Activated T-helper 1 cell treated with anti-CD3 and anti-CD28 coated beads, Interleukin-12 subunit alpha, Interleukin-12 subunit beta, Interleukin-2, Interleukin-4 antibody, amounts not matched to agents 30 ng/mL and 10 ng/mL and 1 ng/mL, durations not matched to agents 14 hours and 24 hours and 36 hours (primary cell): ENCODE measurements at regions not wholly inside any gene's neighbourhood (a gene's known extent, or its start where the extent isn't known, plus 50 kb on each side); places are given as distances from the start of the nearest gene placed in this dataset.

Experiments
- DNase-seq: peaks from one replicate; pipeline ENCODE4 v3.0.0; 2021; ENCODE audit warnings: low spot score
- H3K27ac Mint-ChIP-seq: one replicate; pipeline ENCODE4 v1.8.0; 2021; ENCODE audit warnings: mild to moderate bottlenecking, mixed read lengths
- H3K27me3 Mint-ChIP-seq: one replicate; pipeline ENCODE4 v1.8.0; 2022; ENCODE audit warnings: mild to moderate bottlenecking, moderate library complexity, mixed read lengths; ENCODE audit not compliant: insufficient read depth
- H3K36me3 Mint-ChIP-seq: one replicate; pipeline ENCODE4 v1.8.0; 2021; ENCODE audit warnings: low read depth, mixed read lengths
- H3K4me1 Mint-ChIP-seq: one replicate; pipeline ENCODE4 v1.8.0; 2021; ENCODE audit warnings: low read depth, mixed read lengths
- H3K4me3 Mint-ChIP-seq: one replicate; pipeline ENCODE4 v1.8.0; 2021; ENCODE audit warnings: mild to moderate bottlenecking, moderate library complexity, mixed read lengths
- H3K9me3 Mint-ChIP-seq: one replicate; pipeline ENCODE4 v1.8.0; 2021; ENCODE audit warnings: mixed read lengths
- intact Hi-C: fragments of 100-400 bp; cut with micrococcal nuclease; formaldehyde crosslinking; loops from one replicate; pipeline ENCODE4 v1.15.1; 2024

DNA sequence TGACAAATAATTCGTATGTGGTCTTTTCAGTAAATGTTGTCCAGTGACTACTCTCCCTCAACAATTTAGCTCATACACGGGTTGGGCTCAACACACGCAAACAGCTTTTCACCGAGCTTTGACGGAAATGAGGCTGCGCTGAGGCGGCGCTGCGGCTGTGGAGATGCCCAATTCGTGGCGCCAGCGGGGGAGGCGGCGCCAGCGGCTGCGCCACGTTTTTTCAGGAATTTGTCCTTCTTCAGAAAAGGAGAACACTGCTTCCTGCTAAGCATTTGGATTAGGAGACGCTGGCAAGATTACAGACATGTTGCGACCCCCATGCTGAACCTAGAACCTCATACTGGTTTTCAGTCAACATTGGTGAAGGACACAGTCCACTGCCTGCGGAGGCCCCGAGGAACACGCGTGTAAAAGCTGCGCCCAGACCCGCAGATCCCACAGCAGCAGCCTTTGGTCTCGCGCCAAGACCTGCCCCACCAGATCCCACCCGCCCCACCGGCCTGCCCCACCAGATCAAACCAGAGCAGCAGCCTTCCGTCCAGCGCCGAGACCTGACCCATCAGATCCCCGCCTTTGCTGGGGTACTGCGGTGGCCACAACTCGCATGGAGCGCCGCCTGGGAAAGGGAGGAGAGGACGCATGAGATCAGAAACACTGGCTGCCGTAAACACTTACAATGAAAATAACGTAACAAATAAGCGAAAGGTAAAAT lies 173.8 kb downstream of the TMEM18 start:
- no peak overlapping the region for H3K4me3 Mint-ChIP-seq
- H3K9me3 Mint-ChIP-seq, result no peaks in the 10 kb centered on the region
- no peak overlapping the region for H3K27ac Mint-ChIP-seq
- intact Hi-C loops, result no loop called here
- H3K27me3 Mint-ChIP-seq, result peaks cover 4% of the 10 kb centered on the region
- H3K36me3 Mint-ChIP-seq, result no peaks in the 10 kb centered on the region
- no peaks in the 10 kb centered on the region for H3K4me1 Mint-ChIP-seq
- DNase-seq, result no peak

DNA sequence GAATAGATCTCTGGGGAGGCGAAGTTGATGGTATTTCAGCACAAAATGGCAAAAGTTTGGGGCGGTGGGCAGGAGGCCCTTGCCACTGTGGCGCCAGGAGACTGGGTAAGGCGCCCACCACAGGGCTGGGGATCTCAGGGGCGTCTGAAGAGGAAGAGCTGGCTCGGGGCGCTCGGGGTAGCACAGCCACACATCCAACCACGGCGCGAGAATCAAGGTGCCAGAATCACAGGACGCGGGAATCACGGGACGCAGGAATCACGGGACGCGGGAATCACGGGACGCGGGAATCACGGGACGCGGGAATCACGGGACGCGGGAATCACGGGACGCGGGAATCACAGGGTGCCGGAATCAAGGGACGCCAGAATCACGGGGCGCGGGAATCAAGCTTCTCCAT lies 174.4 kb downstream of the TMEM18 start:
- Mint-ChIP-seq H3K4me1 (no peaks in the 10 kb centered on the region), H3K27me3 (peaks cover 4% of the 10 kb centered on the region), H3K27ac (no peak overlapping the region), H3K36me3 (no peaks in the 10 kb centered on the region), H3K9me3 (no peaks in the 10 kb centered on the region), H3K4me3 (no peak overlapping the region)
- no peak for DNase-seq
- intact Hi-C loops, result no loop called here

DNA sequence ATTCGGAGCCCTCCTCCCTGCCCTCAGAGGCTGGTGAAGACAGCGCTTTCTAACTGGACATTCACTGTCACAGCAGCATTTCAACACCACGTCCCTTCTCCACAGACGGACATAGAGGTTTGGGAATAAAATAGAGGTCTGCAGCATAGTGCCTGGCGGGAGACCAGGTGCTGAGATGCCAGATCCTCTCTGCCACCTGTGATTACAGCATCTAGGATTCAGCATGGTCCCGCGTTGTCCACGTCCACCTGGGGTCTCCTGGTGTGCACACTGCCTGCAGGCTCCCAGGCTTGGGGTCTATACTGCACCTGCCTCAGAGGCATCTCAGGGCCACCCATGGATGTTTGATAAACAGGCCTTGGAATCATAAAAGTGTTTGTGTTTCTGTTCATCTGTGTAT lies 175.5 kb downstream of the TMEM18 start:
- H3K4me1 Mint-ChIP-seq, result no peaks in the 10 kb centered on the region
- DNase-seq, result no peak
- H3K9me3 Mint-ChIP-seq, result no peaks in the 10 kb centered on the region
- peaks cover 6% of the 10 kb centered on the region for H3K27me3 Mint-ChIP-seq
- no peak overlapping the region for H3K4me3 Mint-ChIP-seq
- no peaks in the 10 kb centered on the region for H3K36me3 Mint-ChIP-seq
- H3K27ac Mint-ChIP-seq, result no peak overlapping the region
- intact Hi-C loops, result no loop called here

DNA sequence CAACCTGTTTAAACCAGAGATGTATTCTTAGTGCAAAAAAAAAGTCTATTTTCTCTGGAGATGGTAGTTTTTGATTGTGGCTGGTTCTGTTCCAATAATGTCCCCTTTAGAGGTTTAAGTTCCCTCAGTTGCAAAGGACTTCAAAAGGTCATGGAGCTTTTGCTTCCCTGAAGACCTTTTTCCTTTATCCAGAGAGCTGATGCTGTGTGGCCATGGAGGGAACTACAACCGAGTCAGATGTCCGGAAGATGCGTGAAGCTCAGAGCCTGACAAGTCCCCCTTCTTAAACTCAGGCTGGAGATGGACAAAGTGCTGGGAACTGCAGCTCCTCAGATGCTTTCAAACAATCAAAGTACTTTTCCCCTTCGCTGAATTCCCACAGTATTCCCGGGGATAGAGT lies 176.1 kb downstream of the TMEM18 start:
- intact Hi-C loops, result no loop called here
- peaks cover 6% of the 10 kb centered on the region for H3K27me3 Mint-ChIP-seq
- no peaks in the 10 kb centered on the region for H3K9me3 Mint-ChIP-seq
- H3K4me1 Mint-ChIP-seq, result no peaks in the 10 kb centered on the region
- H3K36me3 Mint-ChIP-seq, result no peaks in the 10 kb centered on the region
- no peak overlapping the region for H3K4me3 Mint-ChIP-seq
- no peak for DNase-seq
- no peak overlapping the region for H3K27ac Mint-ChIP-seq

DNA sequence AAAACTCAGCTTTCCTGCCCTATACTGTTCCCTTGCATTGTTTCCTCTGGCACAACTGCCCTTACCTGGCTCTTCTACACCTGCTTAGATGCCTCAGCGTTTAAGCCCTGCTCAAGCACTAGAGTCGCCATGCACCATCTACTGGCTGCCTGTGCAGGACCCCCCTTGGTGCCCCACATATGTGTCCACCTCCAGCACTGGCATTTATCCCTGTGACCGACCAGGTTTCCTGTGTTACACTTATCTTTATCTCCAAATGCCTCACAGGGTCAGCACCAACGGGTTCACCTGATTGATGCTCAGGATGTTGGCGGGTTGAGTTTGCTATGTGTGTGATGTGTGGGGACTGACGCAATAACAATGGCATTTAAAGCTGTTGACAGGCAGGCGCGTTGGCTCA lies 177.5 kb downstream of the TMEM18 start:
- no peaks in the 10 kb centered on the region for H3K9me3 Mint-ChIP-seq
- H3K36me3 Mint-ChIP-seq, result no peaks in the 10 kb centered on the region
- peaks cover 4% of the 10 kb centered on the region for H3K27me3 Mint-ChIP-seq
- DNase-seq, result no peak
- H3K4me3 Mint-ChIP-seq, result no peak overlapping the region
- intact Hi-C loops, result no loop called here
- H3K4me1 Mint-ChIP-seq, result no peaks in the 10 kb centered on the region
- no peak overlapping the region for H3K27ac Mint-ChIP-seq

DNA sequence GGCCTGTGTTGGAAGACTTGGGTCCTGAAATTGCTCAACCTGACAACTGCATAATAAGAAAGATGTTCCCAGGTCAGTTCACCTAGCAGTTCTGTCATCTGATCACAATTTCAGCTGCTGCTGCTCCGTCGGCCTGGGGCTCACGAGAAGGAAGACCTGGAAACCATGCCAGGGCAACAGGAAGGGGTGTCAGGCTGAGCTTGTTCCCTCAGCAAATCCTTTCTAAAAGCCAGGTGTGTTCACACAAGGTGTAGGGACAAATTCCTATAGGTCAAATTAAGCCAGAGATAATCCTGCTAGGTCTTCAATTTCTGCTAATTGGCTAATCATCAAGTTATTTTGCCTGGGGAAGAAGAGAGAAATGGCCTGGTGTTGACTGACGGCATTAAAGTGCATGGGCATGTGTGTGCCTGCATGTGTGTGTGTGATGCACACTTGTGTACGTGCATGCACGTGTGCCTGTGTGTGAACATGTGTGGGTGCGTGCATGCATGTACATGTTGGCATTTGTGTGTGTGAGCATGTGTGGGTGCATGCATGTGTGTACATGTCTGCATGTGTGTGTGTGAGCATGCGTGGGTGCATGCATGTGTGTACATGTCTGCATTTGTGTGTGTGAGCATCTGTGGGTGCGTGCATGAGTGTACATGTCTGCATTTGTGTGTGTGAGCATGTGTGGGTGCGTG lies 178.6 kb downstream of the TMEM18 start:
- Mint-ChIP-seq H3K27ac (no peak overlapping the region), H3K36me3 (no peaks in the 10 kb centered on the region)
- intact Hi-C loops, result no loop called here

DNA sequence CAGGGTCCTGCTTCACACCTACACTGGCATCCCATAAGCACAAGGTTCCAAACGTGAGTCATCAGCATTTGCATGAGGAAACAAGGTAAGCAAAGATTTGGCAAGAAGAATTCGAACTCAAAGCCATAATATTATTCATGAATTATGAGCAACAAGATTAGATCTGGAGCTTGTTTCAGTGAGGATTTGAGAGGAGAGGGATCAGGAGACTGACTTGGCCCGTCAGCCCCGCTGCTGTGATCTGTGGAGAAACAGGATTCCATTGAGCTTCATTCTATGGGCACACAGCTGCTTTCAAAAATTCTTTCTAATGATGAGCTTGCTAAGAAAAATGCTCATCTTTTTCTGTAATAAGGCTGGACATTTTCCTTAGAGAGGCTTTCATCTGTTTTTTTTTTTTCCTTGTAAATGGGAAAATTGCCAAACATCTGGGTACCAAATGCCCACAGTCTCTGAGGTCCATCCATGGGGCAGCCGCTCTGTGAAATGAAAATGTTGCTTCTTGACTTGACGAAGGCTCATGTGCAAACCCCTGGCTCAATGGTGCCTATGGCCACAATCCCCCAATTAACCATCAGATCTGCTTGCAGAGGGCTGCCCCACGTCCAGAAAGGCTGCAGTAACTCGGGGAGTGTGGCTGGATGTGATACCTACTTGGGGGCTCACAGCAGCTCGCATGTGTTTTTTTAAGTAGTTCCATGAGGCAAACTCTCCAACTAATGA lies 179.3 kb downstream of the TMEM18 start:
- Mint-ChIP-seq H3K27ac (no peak overlapping the region), H3K36me3 (no peaks in the 10 kb centered on the region), H3K9me3 (no peaks in the 10 kb centered on the region), H3K27me3 (peaks cover 4% of the 10 kb centered on the region), H3K4me3 (no peak overlapping the region), H3K4me1 (no peaks in the 10 kb centered on the region)
- DNase-seq, result no peak
- intact Hi-C loops, result no loop called here

More for the DNA sequence above, 178.6 kb downstream of the TMEM18 start:
- DNase-seq, result no peak
- H3K27me3 Mint-ChIP-seq, result peaks cover 4% of the 10 kb centered on the region
- H3K4me3 Mint-ChIP-seq, result no peak overlapping the region
- no peaks in the 10 kb centered on the region for H3K4me1 Mint-ChIP-seq
- no peaks in the 10 kb centered on the region for H3K9me3 Mint-ChIP-seq

DNA sequence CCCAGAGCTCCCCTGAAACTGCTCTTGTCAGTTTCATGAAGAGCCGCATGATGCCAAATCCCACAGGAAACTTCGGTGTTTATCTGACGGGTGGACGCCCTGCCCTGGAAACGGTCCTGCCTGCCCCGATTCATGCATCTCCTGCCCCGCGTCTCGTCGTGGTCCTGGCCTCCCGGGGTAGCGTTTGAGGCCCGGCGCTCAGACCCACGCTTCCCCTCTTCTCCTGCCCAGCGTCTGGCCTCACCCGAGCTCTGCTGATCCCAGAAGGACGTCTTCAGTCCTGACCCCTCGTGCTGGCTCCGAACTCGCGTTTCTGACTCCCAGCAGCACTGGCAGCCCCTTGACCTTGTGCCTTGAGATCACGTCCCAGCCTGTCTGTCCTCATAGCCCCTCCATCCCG lies 180.5 kb downstream of the TMEM18 start:
- Mint-ChIP-seq H3K36me3 (no peaks in the 10 kb centered on the region), H3K27me3 (peaks cover 4% of the 10 kb centered on the region), H3K4me3 (no peak overlapping the region), H3K27ac (no peak overlapping the region), H3K9me3 (no peaks in the 10 kb centered on the region), H3K4me1 (no peaks in the 10 kb centered on the region)
- DNase-seq, result no peak
- intact Hi-C loops, result no loop called here

DNA sequence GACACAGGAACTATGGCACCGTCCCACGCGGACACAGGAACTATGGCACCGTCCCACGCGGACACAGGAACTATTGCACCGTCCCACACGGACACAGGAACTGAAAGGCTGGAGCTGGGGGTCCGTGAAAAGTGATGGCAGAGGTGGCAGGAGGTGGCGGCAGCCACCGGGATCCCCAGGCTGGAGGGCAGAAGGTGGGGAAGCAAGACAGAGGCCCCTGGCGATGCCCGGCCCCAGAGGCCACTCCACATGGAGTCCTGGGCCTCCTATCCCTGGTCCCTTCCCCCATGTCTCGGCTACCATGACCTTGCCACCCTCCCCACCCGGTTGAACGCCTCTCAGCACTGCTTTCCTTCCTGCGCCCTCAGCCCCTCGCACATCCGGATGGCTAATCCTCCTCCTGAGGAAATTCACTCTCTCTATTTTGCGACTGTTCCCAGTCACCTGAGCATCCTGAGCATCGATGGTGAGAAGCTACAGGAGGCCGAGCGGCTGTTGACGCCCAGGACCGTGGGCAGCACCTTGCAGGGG lies 181.4 kb downstream of the TMEM18 start:
- no peaks in the 10 kb centered on the region for H3K36me3 Mint-ChIP-seq
- intact Hi-C loops, result no loop called here

DNA sequence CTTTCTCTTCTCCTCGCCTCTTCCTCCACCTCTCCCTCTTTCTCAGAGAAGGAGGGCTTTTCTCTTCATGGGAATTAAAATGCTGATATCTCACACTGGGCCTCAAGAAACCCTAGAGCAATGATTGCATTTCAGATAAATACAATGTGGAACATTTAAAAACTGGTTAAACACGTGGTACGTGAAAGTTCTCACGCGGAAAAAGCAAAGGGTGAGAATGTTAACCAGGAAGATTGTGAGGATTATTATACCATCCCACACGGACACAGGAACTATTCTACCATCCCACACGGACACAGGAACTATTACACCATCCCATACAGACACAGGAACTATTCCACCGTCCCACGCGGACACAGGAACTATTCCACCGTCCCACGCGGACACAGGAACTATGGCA lies 182.4 kb downstream of the TMEM18 start:
- DNase-seq, result no peak
- Mint-ChIP-seq H3K27me3 (peaks cover 3% of the 10 kb centered on the region), H3K4me3 (no peak overlapping the region), H3K4me1 (no peaks in the 10 kb centered on the region), H3K9me3 (no peaks in the 10 kb centered on the region), H3K27ac (no peak overlapping the region), H3K36me3 (no peaks in the 10 kb centered on the region)
- intact Hi-C loops, result no loop called here

More for the DNA sequence above, 181.4 kb downstream of the TMEM18 start:
- peaks cover 3% of the 10 kb centered on the region for H3K27me3 Mint-ChIP-seq
- DNase-seq, result no peak
- H3K4me3 Mint-ChIP-seq, result no peak overlapping the region
- no peaks in the 10 kb centered on the region for H3K4me1 Mint-ChIP-seq
- no peak overlapping the region for H3K27ac Mint-ChIP-seq
- no peaks in the 10 kb centered on the region for H3K9me3 Mint-ChIP-seq

DNA sequence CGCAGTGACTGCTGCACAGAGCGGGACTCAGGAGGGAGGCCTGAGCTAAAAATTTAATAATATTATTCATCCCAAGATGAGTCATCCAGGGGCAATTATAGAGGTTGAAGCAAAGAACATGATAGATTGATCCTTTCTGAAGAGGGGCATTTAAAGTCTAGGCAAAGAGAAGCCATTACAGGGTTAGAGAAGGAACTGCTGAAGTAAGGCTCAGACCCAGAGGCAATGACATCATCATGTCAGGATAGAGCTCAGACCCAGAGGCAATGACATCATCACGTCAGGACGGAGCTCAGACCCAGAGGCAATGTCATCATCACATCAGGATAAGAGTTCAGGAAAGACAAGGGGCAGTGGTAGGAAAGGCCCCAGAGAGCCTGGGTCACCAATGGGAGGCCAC lies 184.0 kb downstream of the TMEM18 start:
- H3K27ac Mint-ChIP-seq, result no peak overlapping the region

DNA sequence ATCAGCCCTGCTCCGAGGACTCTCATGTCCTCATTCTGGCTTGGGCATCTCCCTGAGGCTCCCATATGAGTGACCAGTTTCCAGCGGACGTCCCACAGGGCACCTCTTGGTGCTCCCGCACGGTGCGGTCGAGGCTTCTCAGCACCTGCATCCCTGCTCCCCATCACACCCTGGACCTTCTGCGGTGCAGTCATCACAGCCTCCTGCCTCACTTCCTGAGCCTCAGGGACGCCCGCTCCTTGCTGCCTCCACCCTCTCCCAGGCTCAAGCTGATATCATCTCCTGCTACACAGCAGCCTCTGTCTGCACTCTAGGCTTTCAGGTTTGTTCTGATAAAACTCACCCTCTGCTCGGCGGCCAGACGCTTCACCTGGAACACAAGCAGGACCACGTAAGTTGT lies 185.0 kb downstream of the TMEM18 start:
- intact Hi-C loops, result no loop called here
- H3K36me3 Mint-ChIP-seq, result no peaks in the 10 kb centered on the region
- H3K9me3 Mint-ChIP-seq, result no peaks in the 10 kb centered on the region
- H3K27ac Mint-ChIP-seq, result no peak overlapping the region
- H3K4me3 Mint-ChIP-seq, result no peak overlapping the region
- H3K4me1 Mint-ChIP-seq, result no peaks in the 10 kb centered on the region
- no peak for DNase-seq
- peaks cover 3% of the 10 kb centered on the region for H3K27me3 Mint-ChIP-seq

More for the DNA sequence above, 184.0 kb downstream of the TMEM18 start:
- H3K4me1 Mint-ChIP-seq, result no peaks in the 10 kb centered on the region
- H3K27me3 Mint-ChIP-seq, result peaks cover 3% of the 10 kb centered on the region
- intact Hi-C loops, result no loop called here
- no peaks in the 10 kb centered on the region for H3K9me3 Mint-ChIP-seq
- no peak for DNase-seq
- H3K36me3 Mint-ChIP-seq, result no peaks in the 10 kb centered on the region
- H3K4me3 Mint-ChIP-seq, result no peak overlapping the region

DNA sequence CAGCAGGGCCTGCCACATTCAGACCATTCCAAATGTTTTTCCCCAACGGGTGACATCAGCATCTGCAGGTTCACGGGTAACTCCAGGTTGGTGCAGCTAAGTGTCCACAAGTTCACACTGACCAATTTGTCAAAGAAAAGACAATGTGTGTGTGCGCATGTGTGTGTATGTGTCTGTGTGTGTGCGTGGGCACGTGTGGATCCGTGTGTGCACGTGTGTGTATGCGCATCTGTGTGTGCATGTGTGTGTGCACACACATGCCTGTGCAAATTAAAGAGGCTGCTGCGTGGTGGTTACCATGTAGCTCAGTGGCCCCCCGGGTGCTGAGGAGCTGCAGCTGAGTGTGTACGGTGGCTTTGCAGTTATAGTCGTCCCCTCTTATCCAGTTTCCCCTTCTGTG lies 187.4 kb downstream of the TMEM18 start:
- Mint-ChIP-seq H3K27ac (no peak overlapping the region), H3K36me3 (no peaks in the 10 kb centered on the region), H3K4me3 (no peak overlapping the region), H3K4me1 (no peaks in the 10 kb centered on the region), H3K9me3 (no peaks in the 10 kb centered on the region), H3K27me3 (peaks cover 2% of the 10 kb centered on the region)
- intact Hi-C loops, result no loop called here
- DNase-seq, result no peak
